Activated gamma-delta T cell treated with Interleukin-2 at 50 U/mL for 16 hours (primary cell): ENCODE measurements at regions not wholly inside any gene's neighbourhood (a gene's known extent, or its start where the extent isn't known, plus 50 kb on each side); places are given as distances from the start of the nearest gene placed in this dataset.
"Not testable (repeated sequence)": the region's sequence is repeated elsewhere in the genome, so short reads cannot be mapped to it uniquely, and the experiment has no call there.

Experiments
- DNase-seq: peaks from one replicate; pipeline ENCODE4 v3.0.0-alpha.2; 2020

GRCh38 chr10:65778753-65779152 lies 1147.1 kb upstream of the LRRTM3 start:
- DNase-seq: no peak

DNA sequence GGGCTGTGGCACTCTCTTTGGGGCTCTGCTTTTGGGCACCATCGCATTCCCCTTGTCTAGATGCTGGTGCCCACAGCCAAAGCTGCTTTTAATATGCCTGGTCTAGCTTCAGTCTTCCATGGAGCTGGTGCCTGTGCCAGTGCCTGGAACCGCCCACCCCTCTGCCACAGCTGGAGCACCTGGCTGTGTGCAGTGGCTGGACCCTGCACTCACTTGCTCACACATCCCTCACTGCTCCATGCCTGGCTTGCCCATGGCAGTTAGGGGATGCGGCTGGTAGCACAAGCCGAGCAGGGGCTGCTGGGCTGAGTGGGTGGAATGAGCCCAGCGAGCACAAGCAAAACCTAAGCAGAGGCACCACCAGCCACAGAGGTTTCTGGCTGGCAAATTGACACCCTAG lies 1145.9 kb upstream of the LRRTM3 start:
- DNase-seq: no peak

DNA sequence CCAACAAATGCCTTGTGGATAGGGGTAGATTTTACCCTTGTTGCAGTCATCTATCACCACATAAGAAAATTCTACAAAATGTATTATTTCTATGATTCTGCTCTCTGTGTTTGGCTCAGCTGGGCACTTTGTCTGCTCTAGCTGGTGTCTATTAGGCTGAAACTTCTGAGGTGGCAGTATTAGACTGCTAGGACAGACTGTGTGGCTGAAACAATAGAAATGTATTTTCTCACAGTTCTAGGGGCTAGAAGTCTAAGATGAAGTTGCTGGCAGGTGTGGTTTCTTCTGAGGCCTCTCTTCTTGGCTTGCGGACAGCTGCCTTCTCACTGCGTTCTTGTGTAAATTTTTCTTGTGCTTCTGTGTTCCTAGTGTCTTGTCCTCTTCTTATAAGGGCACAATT lies 1139.6 kb upstream of the LRRTM3 start:
- DNase-seq: no peak

GRCh38 chr10:65787571-65787970 lies 1138.3 kb upstream of the LRRTM3 start:
- DNase-seq: no peak

- no peak for DNase-seq
Measured at GRCh38 chr10:65788271-65788670, 1137.6 kb upstream of the LRRTM3 start.

GRCh38 chr10:65791979-65792378 lies 1133.9 kb upstream of the LRRTM3 start:
- DNase-seq: no peak

- DNase-seq: no peak
Measured at GRCh38 chr10:65793738-65794425, 1132.0 kb upstream of the LRRTM3 start.

DNA sequence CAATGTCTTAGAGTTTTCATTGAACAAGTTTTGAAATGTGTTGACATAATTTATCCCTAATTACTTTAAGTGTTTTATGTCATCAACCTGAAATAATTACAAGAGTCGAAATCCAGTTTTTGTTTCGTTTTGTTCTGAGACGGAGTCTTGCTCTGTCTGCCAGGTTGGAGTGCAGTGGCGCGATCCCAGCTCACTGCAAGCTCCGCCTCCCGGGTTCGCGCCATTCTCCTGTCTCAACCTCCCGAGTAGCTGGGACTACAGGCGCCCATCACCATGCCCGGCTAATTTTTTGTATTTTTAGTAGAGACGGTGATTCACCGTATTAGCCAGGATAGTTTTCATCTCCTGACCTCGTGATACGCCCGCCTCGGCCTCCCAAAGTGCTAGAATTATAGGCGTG lies 1131.0 kb upstream of the LRRTM3 start:
- not testable (repeated sequence) for DNase-seq

DNA sequence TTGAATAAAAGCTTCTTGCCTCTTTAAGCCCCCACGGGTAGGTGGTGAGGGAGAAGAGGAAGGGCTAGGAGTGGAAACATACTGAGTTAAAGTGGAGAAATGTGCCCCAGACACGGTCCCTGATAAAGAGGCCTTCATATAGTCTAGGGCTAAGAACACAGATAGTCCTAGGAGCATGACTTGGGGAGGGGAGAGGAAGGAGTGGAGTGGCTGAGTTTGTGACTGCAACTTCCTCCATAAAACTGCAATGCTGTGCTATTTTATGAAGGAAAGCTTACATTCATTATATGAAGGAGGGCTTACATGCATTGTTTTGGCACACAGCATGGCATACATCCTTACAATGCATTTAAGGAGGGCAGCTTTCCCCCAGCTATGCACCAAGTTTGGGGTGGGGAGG lies 1129.4 kb upstream of the LRRTM3 start:
- DNase-seq: no peak

DNA sequence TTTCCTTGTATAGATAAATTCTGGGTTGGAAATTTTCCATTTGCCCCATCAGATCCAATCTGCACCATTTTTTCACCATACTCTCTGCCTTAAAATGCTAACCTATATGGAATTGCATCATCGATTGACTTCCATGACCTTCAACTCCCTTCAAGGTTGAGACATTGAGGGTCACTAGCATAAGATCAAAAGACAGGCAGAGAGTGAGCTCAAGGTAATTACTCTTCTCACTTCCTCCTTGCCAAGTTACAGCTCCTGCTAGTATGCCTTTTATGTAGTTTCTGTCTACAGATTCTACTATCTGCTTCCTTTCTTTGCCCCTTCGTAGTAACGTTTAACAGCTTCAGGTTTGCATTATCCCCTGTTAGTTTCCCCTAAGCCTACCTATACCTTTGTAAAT lies 1127.7 kb upstream of the LRRTM3 start:
- DNase-seq: no peak

DNA sequence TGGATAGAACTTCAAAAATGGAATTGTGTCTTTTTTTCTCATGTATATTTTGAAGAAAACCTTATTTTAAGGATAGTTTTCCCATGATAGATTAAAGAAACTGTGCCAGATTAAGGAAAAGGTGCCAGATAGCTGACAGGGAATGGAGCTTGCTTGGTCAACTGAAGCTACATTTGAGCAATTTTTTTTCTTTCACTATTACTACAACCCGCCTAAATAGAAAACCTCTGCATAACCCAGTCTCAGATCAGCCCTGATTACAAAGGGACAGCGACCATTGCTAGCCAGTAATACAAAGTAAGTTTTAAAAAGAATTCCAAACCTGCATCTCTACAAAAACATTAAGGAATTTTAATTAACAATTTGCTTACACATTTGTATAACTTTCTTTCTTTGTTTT lies 1123.4 kb upstream of the LRRTM3 start:
- no peak for DNase-seq

- DNase-seq: no peak
Measured at GRCh38 chr10:65805511-65805910, 1120.3 kb upstream of the LRRTM3 start.

GRCh38 chr10:65805993-65806392 lies 1119.8 kb upstream of the LRRTM3 start:
- DNase-seq: no peak

- no peak for DNase-seq
Measured at GRCh38 chr10:65808687-65809333, 1117.0 kb upstream of the LRRTM3 start.

GRCh38 chr10:65811931-65812525 lies 1113.8 kb upstream of the LRRTM3 start:
- no peak for DNase-seq

GRCh38 chr10:65816536-65816935 lies 1109.3 kb upstream of the LRRTM3 start:
- no peak for DNase-seq

- no peak for DNase-seq
Measured at GRCh38 chr10:65818990-65819389, 1106.8 kb upstream of the LRRTM3 start.

DNA sequence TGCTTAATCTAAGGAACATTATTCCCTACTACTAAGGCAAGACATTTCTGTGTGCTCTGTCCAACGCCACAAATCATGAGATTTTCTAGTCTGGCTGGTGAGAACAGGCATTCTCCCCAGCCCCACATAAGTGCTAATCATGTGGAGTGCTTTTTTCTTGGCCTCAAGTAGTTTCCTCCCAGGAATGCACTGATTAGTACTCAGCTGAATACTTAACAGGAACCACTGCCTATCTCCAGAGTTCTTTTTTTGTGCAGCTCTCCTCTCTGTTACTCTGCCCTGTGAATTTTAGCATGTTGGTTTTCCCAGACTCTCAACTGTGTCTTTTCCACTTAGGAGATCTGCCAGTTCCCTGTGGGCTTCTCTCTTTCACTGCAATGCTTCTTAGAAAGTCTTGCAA lies 1098.5 kb upstream of the LRRTM3 start:
- DNase-seq: no peak

GRCh38 chr10:65838811-65839210 lies 1087.0 kb upstream of the LRRTM3 start:
- DNase-seq: no peak

DNA sequence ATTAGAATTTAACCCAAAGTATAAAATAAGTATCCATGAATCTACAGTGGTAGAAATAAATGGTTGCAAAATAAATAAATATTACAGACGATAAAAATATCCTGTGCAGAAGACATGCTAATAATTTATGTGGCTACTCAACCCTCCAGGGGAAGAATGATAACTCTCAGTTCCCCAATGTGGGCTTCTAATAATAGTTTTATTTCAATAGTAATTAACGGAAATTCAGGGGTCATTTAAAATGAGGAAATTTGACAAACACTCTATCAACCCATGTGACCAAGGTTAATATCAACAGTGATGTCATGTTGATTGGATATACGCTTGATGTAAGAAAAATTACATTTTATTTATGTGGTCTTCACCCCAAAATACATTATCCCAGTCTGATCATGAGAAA lies 1082.6 kb upstream of the LRRTM3 start:
- DNase-seq: no peak

DNA sequence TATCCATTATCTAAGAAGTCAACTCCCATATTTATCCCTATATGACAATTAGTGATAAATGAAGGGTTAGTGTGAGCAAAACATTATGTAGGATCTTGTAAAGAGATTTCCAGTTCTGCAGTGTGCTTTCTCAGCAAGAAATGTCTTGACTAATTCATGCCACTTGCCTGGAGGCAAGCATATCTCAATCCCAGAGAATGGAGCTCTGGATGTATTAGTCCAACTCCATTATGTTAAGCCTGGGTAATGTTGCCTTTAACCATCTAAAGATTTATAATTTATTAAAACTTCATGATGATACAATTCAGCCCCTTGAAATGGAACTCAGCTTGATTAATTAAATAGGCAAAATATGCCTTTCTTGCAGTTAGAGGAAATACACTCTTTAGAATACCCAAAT lies 1079.9 kb upstream of the LRRTM3 start:
- no peak for DNase-seq

DNA sequence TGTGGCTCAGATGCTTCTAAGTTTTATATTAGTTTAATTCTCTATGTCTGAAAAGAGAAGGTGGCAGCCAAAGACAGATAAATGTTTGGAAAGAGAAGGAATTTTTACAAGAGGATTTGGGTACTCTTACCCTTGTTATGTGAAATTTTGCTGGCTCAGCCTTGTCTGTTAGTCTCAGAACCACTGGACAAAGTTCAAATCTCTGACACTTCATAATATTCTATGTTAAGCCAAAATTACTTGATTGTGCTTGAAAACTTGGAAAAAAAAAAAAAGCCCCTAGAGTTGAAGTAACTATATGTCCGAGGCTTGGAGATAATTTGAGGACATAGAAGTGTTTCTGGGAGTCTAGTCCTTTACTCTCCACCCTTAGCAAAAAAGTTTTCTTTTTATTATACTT lies 1079.3 kb upstream of the LRRTM3 start:
- DNase-seq: no peak

GRCh38 chr10:65846949-65847348 lies 1078.9 kb upstream of the LRRTM3 start:
- no peak for DNase-seq

- DNase-seq: no peak
Measured at GRCh38 chr10:65847436-65848230, 1078.2 kb upstream of the LRRTM3 start.
